Panc1 (cell line): ENCODE measurements at regions not wholly inside any gene's neighbourhood (a gene's known extent, or its start where the extent isn't known, plus 50 kb on each side); places are given as distances from the start of the nearest gene placed in this dataset.

Experiments
- ATAC-seq: fragments of 200-7000 bp; cut with Tn5 transposase; 2 replicates; pipeline ENCODE4 v1.9.1; 2020; ENCODE audit warnings: mild to moderate bottlenecking, moderate library complexity
- BruUV-seq: library from RNA; stranded (reverse); fragments of 400-500 nt; replicated peaks from 2 replicates; lab custom pipeline; 2021; lab: Mats Ljungman, UMichigan
- CTCF ChIA-PET: fragments of 300-600 bp; sonication (Branson Sonifier 250); formaldehyde crosslinking; loops from one replicate; lab custom pipeline; 2022; ENCODE audit warnings: antibody characterized with exemption; lab: Charles Lee
- POLR2A ChIA-PET: fragments of 300-600 bp; sonication (Branson Sonifier 250); formaldehyde crosslinking; loops from one replicate; lab custom pipeline; 2022; ENCODE audit warnings: antibody characterized with exemption; lab: Charles Lee
- DNase-seq: peaks from one replicate; pipeline ENCODE4 v3.0.0-alpha.2; 2010; ENCODE audit warnings: low read depth, low spot score
- H3K27ac ChIP-seq: 2 replicates; pipeline ENCODE4 v1.5.1; 2011; ENCODE audit warnings: mild to moderate bottlenecking, low read length, inconsistent platforms
- H3K27me3 ChIP-seq: fragments of 200-500 bp; sonication (Bioruptor generic); 2 replicates; pipeline ENCODE4 v1.6.0; 2014; ENCODE audit warnings: low read length, inconsistent platforms; ENCODE audit not compliant: control insufficient read depth, insufficient read depth
- H3K36me3 ChIP-seq: fragments of 200-500 bp; sonication (Bioruptor generic); 2 replicates; pipeline ENCODE4 v1.5.1; 2014; ENCODE audit warnings: inconsistent platforms, mild to moderate bottlenecking, low read length, moderate library complexity; ENCODE audit not compliant: control insufficient read depth, insufficient read depth
- H3K4me1 ChIP-seq: 2 replicates; pipeline ENCODE4 v1.5.1; 2011; ENCODE audit warnings: inconsistent platforms, mild to moderate bottlenecking, low read length, moderate library complexity; ENCODE audit not compliant: control insufficient read depth, insufficient read depth
- H3K4me3 ChIP-seq, 2 experiments: 2 replicates each; pipeline ENCODE4 v1.5.1; 2011 to 2012; ENCODE audit warnings: low read depth in 2 of 2, low read length in 2 of 2, mild to moderate bottlenecking in 2 of 2, inconsistent platforms in 1 of 2, moderate library complexity in 1 of 2
- H3K9me3 ChIP-seq: fragments of 200-500 bp; sonication (Bioruptor generic); 2 replicates; pipeline ENCODE4 v1.5.1; 2014; ENCODE audit warnings: low read depth, mild to moderate bottlenecking, inconsistent platforms, low read length, moderate library complexity; ENCODE audit not compliant: control insufficient read depth, insufficient read depth
- CTCF ChIP-seq: fragments of 450-650 bp; IDR thresholded peaks from 2 replicates; pipeline ENCODE4 v1.5.1; 2017; ENCODE audit warnings: mild to moderate bottlenecking
- POLR2AphosphoS5 ChIP-seq: IDR thresholded peaks from 2 replicates; pipeline ENCODE4 v1.6.1; 2012; ENCODE audit warnings: mild to moderate bottlenecking, low read depth, low read length, moderate library complexity
- SIN3A ChIP-seq: IDR thresholded peaks from 2 replicates; pipeline ENCODE4 v1.6.1; 2012; ENCODE audit warnings: low read depth, mild to moderate bottlenecking, low read length, moderate library complexity, borderline replicate concordance; ENCODE audit not compliant: insufficient read depth
- TCF7L2 ChIP-seq: IDR thresholded peaks from 2 replicates; pipeline ENCODE4 v1.6.1; 2011; ENCODE audit warnings: mild to moderate bottlenecking, low read depth, low read length, inconsistent platforms
- in situ Hi-C: cut with HindIII; loops from 2 replicates; pipeline ENCODE4 v1.10.0; 2016; ENCODE audit warnings: low sequenced_read_pairs, low pct_unique_long_range_greater_than_20kb
- intact Hi-C: fragments of 100-400 bp; cut with micrococcal nuclease; formaldehyde crosslinking; loops from one replicate; pipeline ENCODE4 v1.10.0; 2022; ENCODE audit not compliant: unreplicated experiment
- TF ChIP-seq, protein P1 (sequence below), 2 experiments: IDR thresholded peaks; 2 replicates each; pipeline ENCODE4 v1.6.1; 2011 to 2012; ENCODE audit warnings: low read depth in 2 of 2, control low read depth in 1 of 2, low read length in 1 of 2, mild to moderate bottlenecking in 1 of 2, moderate library complexity in 1 of 2; ENCODE audit not compliant: insufficient read depth in 1 of 2

DNA sequence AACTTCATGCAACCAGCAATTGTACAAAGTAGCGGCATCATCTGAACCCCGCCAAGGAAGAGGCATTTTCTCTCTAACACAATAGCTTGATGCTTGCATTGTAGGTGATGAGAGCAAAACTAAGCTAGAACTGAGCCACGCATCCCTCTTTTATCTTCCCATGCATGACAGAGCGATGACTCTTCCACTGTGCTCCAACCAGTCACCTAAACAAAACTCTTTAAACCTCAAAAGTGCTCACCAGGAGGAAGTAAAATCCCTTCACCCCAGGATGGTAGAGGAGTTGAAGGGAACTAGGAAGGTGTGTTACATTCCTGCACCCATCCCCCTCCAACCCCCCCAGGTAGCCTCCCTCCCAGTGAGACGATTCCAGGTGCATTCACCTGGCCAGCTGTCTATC lies 59.7 kb upstream of the SALL3 start:
- Histone ChIP-seq H3K27me3 (peaks cover 13% of the 10 kb centered on the region), H3K4me1 (no peaks in the 10 kb centered on the region), H3K36me3 (no peaks in the 10 kb centered on the region), H3K9me3 (no peaks in the 10 kb centered on the region), H3K4me3 (no peak overlapping the region), H3K27ac (no peak overlapping the region)
- TF ChIP-seq CTCF: no peak
- TF ChIP-seq TCF7L2: no peak
- no peak for TF ChIP-seq POLR2AphosphoS5
- TF ChIP-seq, protein P1, sequence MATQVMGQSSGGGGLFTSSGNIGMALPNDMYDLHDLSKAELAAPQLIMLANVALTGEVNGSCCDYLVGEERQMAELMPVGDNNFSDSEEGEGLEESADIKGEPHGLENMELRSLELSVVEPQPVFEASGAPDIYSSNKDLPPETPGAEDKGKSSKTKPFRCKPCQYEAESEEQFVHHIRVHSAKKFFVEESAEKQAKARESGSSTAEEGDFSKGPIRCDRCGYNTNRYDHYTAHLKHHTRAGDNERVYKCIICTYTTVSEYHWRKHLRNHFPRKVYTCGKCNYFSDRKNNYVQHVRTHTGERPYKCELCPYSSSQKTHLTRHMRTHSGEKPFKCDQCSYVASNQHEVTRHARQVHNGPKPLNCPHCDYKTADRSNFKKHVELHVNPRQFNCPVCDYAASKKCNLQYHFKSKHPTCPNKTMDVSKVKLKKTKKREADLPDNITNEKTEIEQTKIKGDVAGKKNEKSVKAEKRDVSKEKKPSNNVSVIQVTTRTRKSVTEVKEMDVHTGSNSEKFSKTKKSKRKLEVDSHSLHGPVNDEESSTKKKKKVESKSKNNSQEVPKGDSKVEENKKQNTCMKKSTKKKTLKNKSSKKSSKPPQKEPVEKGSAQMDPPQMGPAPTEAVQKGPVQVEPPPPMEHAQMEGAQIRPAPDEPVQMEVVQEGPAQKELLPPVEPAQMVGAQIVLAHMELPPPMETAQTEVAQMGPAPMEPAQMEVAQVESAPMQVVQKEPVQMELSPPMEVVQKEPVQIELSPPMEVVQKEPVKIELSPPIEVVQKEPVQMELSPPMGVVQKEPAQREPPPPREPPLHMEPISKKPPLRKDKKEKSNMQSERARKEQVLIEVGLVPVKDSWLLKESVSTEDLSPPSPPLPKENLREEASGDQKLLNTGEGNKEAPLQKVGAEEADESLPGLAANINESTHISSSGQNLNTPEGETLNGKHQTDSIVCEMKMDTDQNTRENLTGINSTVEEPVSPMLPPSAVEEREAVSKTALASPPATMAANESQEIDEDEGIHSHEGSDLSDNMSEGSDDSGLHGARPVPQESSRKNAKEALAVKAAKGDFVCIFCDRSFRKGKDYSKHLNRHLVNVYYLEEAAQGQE (IDR thresholded peaks at IDR 0.05; ENCODE audit: insufficient read depth in 1 of 2, low read depth in 2 of 2, low read length in 1 of 2): no peak
- no peak for TF ChIP-seq SIN3A
- DNase-seq: no peak
- POLR2A ChIA-PET: no interaction called here
- intact Hi-C loops: no loop called here
- CTCF ChIA-PET: no interaction called here
- no peak for ATAC-seq
- in situ Hi-C loops: no loop called here
- no TSS peak for BruUV-seq

DNA sequence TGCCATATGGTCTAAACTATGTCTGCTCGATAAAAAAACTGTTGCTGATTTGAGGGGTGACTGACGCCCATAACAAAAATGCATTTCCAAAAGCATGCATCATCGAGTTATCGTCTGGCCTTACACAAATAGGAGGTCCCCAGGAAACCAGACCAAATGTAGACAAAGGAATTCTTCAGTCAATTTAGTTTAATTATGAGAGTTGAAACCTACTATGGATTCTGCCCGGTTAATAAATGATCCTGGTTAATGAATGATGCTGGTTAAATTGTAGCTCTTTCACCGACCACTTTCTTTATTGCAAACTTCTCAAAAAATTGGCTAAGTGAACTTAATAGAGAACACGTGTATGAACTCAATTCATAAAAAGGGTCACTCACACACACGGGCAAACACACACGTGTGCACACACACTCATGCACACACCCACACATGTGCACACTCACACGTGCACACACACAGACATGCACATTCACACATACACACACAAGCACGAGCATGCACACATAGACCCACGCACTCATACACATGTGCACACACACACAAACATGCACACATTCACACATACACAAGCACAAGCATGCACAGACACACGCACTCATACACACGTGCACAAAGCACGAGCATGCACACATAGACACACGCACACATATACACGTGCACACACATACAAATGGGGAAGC lies 59.0 kb upstream of the SALL3 start:
- TF ChIP-seq POLR2AphosphoS5 (no peak), SIN3A (no peak)
- ATAC-seq: no peak
- intact Hi-C loops (no loop called here), in situ Hi-C loops (no loop called here)
- BruUV-seq: no TSS peak
- no peaks in the 10 kb centered on the region for H3K9me3 ChIP-seq
- H3K27me3 ChIP-seq: peaks cover 13% of the 10 kb centered on the region
- CTCF ChIA-PET: no interaction called here
- no peak overlapping the region for H3K27ac ChIP-seq
- no peak for DNase-seq
- H3K4me1 ChIP-seq: no peaks in the 10 kb centered on the region
- H3K4me3 ChIP-seq: no peak overlapping the region
- POLR2A ChIA-PET: no interaction called here
- H3K36me3 ChIP-seq: no peaks in the 10 kb centered on the region

- H3K4me1 ChIP-seq: no peaks in the 10 kb centered on the region
- H3K27ac ChIP-seq: no peak overlapping the region
- no peak for ATAC-seq
- H3K27me3 ChIP-seq: peaks cover 13% of the 10 kb centered on the region
- intact Hi-C loops: no loop called here
- BruUV-seq: no TSS peak
- in situ Hi-C loops: no loop called here
- TF ChIP-seq, protein P1 (IDR thresholded peaks at IDR 0.05; ENCODE audit: insufficient read depth in 1 of 2, low read depth in 2 of 2, low read length in 1 of 2): no peak
- TF ChIP-seq SIN3A (no peak), POLR2AphosphoS5 (no peak), CTCF (no peak), TCF7L2 (no peak)
- no peaks in the 10 kb centered on the region for H3K36me3 ChIP-seq
- H3K9me3 ChIP-seq: no peaks in the 10 kb centered on the region
- POLR2A ChIA-PET: no interaction called here
- no peak overlapping the region for H3K4me3 ChIP-seq
- CTCF ChIA-PET: no interaction called here
- DNase-seq: no peak
Observed at GRCh38 chr18:78922856-78923255, 56.8 kb upstream of the SALL3 start.
